AG09309 (cell line): ENCODE measurements at regions not wholly inside any gene's neighbourhood (a gene's known extent, or its start where the extent isn't known, plus 50 kb on each side); places are given as distances from the start of the nearest gene placed in this dataset.
"Not testable (repeated sequence)": the region's sequence is repeated elsewhere in the genome, so short reads cannot be mapped to it uniquely, and the experiment has no call there.

ENCODE experiments used
- DNase-seq: peaks from one replicate; pipeline ENCODE4 v3.0.0-alpha.2; 2010; ENCODE audit warnings: low read depth
- H3K4me3 ChIP-seq: 2 replicates; pipeline ENCODE4 v1.5.1; 2011; ENCODE audit warnings: mild to moderate bottlenecking, low read depth, low read length, moderate library complexity; ENCODE audit not compliant: control insufficient read depth
- CTCF ChIP-seq: IDR thresholded peaks from 2 replicates; pipeline ENCODE4 v1.5.1; 2011; ENCODE audit warnings: mild to moderate bottlenecking, low read depth, low read length, inconsistent platforms; ENCODE audit not compliant: insufficient read depth, control insufficient read depth; ENCODE audit errors: missing control alignments

- H3K4me3 ChIP-seq: no peak overlapping the region
- TF ChIP-seq CTCF: no peak
These were observed 908.1 kb downstream of the DIPK2A start for GRCh38 chr3:144879701-144880100.

DNA sequence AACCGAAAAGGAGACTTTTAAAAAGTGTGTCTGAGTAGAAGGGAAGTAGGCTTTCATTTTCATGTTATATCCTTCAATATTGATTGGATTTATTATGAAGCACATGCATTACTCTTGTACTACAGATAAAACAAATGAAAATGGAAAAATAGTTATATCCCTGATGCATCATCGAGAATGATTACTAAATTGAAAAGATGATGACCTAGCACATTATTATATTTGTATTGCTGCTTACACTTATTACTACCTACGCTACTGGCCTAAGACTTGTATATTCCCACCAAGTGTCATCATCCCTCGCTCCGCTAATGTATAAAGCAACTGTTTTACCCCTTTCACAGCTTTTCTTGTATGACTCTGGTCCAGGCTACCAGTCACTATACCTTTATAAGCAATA is 922.4 kb downstream of the DIPK2A start:
- no peak for TF ChIP-seq CTCF
- DNase-seq: no peak
- H3K4me3 ChIP-seq: no peak overlapping the region

More at GRCh38 chr3:144879701-144880100, 908.1 kb downstream of the DIPK2A start:
- no peak for DNase-seq

DNA sequence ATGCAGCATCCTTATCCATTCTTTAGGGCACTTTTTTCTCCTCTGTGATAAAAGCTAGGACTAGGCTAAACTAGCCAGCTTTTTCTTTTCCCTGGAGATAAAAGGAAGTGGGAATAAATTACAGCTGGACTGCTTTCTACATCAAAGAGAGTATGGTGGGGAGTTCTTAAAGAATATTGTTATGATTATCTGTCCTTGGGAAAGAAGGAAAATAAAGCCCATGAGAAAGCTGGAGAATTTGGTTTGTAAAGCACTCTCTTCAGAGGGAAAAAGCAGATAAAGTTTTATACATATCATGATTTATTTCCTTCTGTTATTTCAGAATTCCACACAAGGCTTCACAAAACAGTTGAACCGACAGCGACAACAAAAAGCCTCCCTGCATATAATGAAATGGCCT is 923.0 kb downstream of the DIPK2A start:
- no peak for DNase-seq
- no peak for TF ChIP-seq CTCF
- H3K4me3 ChIP-seq: no peak overlapping the region

DNA sequence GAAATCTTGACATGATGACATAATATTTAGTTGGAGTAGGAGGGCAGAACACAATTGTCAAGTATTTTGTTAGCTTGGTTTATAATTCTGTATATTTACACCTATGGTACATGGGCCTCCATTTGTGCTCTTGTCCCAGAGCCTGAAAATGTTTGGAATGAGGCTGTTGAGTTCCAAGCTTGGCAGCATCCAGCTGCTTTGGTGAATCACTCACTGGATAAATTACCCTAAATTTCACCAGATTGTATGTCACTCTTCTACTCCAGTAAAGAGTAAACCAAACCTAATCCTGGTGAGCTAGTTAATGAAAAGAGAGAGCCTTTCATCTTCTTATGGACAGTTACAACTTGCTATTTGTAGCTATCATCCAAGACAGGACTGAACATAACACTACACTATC is 928.7 kb downstream of the DIPK2A start:
- TF ChIP-seq CTCF: no peak

GRCh38 chr3:144907581-144907980 is 936.0 kb downstream of the DIPK2A start:
- H3K4me3 ChIP-seq, DNase-seq: not testable (repeated sequence)

More for the DNA sequence above, 928.7 kb downstream of the DIPK2A start:
- DNase-seq: no peak
- no peak overlapping the region for H3K4me3 ChIP-seq

- no peak for DNase-seq
- TF ChIP-seq CTCF: no peak
- H3K4me3 ChIP-seq: no peak overlapping the region
These were observed 941.3 kb downstream of the DIPK2A start for GRCh38 chr3:144912968-144913367.

DNA sequence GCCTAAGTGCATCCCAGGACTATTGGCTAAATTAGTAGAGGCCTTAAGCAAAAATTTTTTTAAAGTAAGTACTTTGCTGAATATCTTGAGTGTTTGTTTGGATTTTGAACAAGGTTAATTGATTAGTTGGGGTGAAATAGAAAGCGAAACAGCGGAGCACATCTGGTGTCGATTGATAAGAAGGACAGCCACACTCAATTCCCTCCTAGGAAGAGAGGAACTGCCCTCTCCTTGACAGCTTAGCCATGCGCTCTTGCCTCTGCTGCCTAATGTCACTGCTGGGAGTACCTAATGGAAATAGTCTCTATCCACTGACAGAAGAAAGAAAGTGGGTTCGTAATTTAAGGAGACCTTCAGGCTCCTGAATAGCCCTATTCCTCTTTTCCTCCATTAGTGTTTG is 943.6 kb downstream of the DIPK2A start:
- no peak for DNase-seq

More for the DNA sequence above, 943.6 kb downstream of the DIPK2A start:
- no peak for TF ChIP-seq CTCF
- no peak overlapping the region for H3K4me3 ChIP-seq
